ENCODE measurements at regions not wholly inside any gene's neighbourhood (a gene's known extent, or its start where the extent isn't known, plus 50 kb on each side); places are given as distances from the start of the nearest gene placed in this dataset.

GRCh38 chr3:117129516-117129915 lies 419.9 kb downstream of the TUSC7 start:
- no peak for DNase-seq (ENCODE audit: low read depth)
- TF ChIP-seq CTCF (conservative IDR thresholded peaks at IDR 0.05; ENCODE audit: low read depth, low read length), result no peak
- no peak overlapping the region for H3K4me3 ChIP-seq (ENCODE audit: low read depth, low read length)

- no peak for TF ChIP-seq CTCF (conservative IDR thresholded peaks at IDR 0.05; ENCODE audit: low read depth, low read length)
- no peak overlapping the region for H3K4me3 ChIP-seq (ENCODE audit: low read depth, low read length)
- DNase-seq (ENCODE audit: low read depth), result no peak
These were observed 420.6 kb downstream of the TUSC7 start for GRCh38 chr3:117130222-117130621.

- no peak for TF ChIP-seq CTCF (conservative IDR thresholded peaks at IDR 0.05; ENCODE audit: low read depth, low read length)
- no peak overlapping the region for H3K4me3 ChIP-seq (ENCODE audit: low read depth, low read length)
- no peak for DNase-seq (ENCODE audit: low read depth)
These were observed 421.7 kb downstream of the TUSC7 start for GRCh38 chr3:117131259-117131658.

- TF ChIP-seq CTCF (conservative IDR thresholded peaks at IDR 0.05; ENCODE audit: low read depth, low read length), result no peak
- H3K4me3 ChIP-seq (ENCODE audit: low read depth, low read length), result no peak overlapping the region
- no peak for DNase-seq (ENCODE audit: low read depth)
These were observed 423.5 kb downstream of the TUSC7 start for GRCh38 chr3:117133066-117133465.

GRCh38 chr3:117135207-117135606 lies 425.6 kb downstream of the TUSC7 start:
- no peak overlapping the region for H3K4me3 ChIP-seq (ENCODE audit: low read depth, low read length)
- no peak for DNase-seq (ENCODE audit: low read depth)
- no peak for TF ChIP-seq CTCF (conservative IDR thresholded peaks at IDR 0.05; ENCODE audit: low read depth, low read length)

GRCh38 chr3:117136003-117136402 lies 426.4 kb downstream of the TUSC7 start:
- H3K4me3 ChIP-seq (ENCODE audit: low read depth, low read length), result no peak overlapping the region
- no peak for DNase-seq (ENCODE audit: low read depth)
- no peak for TF ChIP-seq CTCF (conservative IDR thresholded peaks at IDR 0.05; ENCODE audit: low read depth, low read length)

- TF ChIP-seq CTCF (conservative IDR thresholded peaks at IDR 0.05; ENCODE audit: low read depth, low read length), result no peak
- no peak overlapping the region for H3K4me3 ChIP-seq (ENCODE audit: low read depth, low read length)
- DNase-seq (ENCODE audit: low read depth), result no peak
These were observed 427.5 kb downstream of the TUSC7 start for GRCh38 chr3:117137065-117137464.

Measured in epithelial cell of proximal tubule (primary cell).